ENCODE measurements at regions not wholly inside any gene's neighbourhood (a gene's known extent, or its start where the extent isn't known, plus 50 kb on each side); places are given as distances from the start of the nearest gene placed in this dataset.

GRCh38 chr7:118028226-118028625 is 155.0 kb upstream of the CTTNBP2 start:
- no peaks in the 10 kb centered on the region for H3K9me3 ChIP-seq (ENCODE audit: insufficient read depth, low read length)
- no peaks in the 10 kb centered on the region for H3K27me3 ChIP-seq (ENCODE audit: insufficient read depth, insufficient read length)
- TF ChIP-seq SUZ12 (IDR thresholded peaks at IDR 0.05; ENCODE audit: extremely low read depth, insufficient read depth, insufficient read length) (no peak), YY1 (IDR thresholded peaks at IDR 0.05; ENCODE audit: insufficient read depth, insufficient read length) (no peak), ZNF274 (IDR thresholded peaks at IDR 0.05; ENCODE audit: low read depth, low read length) (no peak)
- no peak overlapping the region for H3K4me3 ChIP-seq (ENCODE audit: insufficient read length, low read depth)
- no peaks in the 10 kb centered on the region for H3K4me1 ChIP-seq (ENCODE audit: insufficient read depth, insufficient read length)
- H3K36me3 ChIP-seq (ENCODE audit: insufficient read depth, insufficient read length, low read length): no peaks in the 10 kb centered on the region
- H3K9ac ChIP-seq (ENCODE audit: insufficient read length, low read depth): no peak overlapping the region
- no peak for DNase-seq (ENCODE audit: low read depth, low spot score)

- no peaks in the 10 kb centered on the region for H3K4me1 ChIP-seq (ENCODE audit: insufficient read depth, insufficient read length)
- H3K36me3 ChIP-seq (ENCODE audit: insufficient read depth, insufficient read length, low read length): no peaks in the 10 kb centered on the region
- no peak for DNase-seq (ENCODE audit: low read depth, low spot score)
- TF ChIP-seq SUZ12 (IDR thresholded peaks at IDR 0.05; ENCODE audit: extremely low read depth, insufficient read depth, insufficient read length): no peak
- no peak for TF ChIP-seq ZNF274 (IDR thresholded peaks at IDR 0.05; ENCODE audit: low read depth, low read length)
- TF ChIP-seq YY1 (IDR thresholded peaks at IDR 0.05; ENCODE audit: insufficient read depth, insufficient read length): no peak
- H3K4me3 ChIP-seq (ENCODE audit: insufficient read length, low read depth): no peak overlapping the region
- no peaks in the 10 kb centered on the region for H3K27me3 ChIP-seq (ENCODE audit: insufficient read depth, insufficient read length)
- no peaks in the 10 kb centered on the region for H3K9me3 ChIP-seq (ENCODE audit: insufficient read depth, low read length)
- H3K9ac ChIP-seq (ENCODE audit: insufficient read length, low read depth): no peak overlapping the region
These were observed 154.0 kb upstream of the LSM8 start for GRCh38 chr7:118029826-118030422.

GRCh38 chr7:118033273-118033672 is 150.7 kb upstream of the LSM8 start:
- Histone ChIP-seq H3K36me3 (ENCODE audit: insufficient read depth, insufficient read length, low read length) (no peaks in the 10 kb centered on the region), H3K9ac (ENCODE audit: insufficient read length, low read depth) (no peak overlapping the region), H3K27me3 (ENCODE audit: insufficient read depth, insufficient read length) (no peaks in the 10 kb centered on the region), H3K9me3 (ENCODE audit: insufficient read depth, low read length) (no peaks in the 10 kb centered on the region), H3K4me1 (ENCODE audit: insufficient read depth, insufficient read length) (no peaks in the 10 kb centered on the region), H3K4me3 (ENCODE audit: insufficient read length, low read depth) (no peak overlapping the region)
- TF ChIP-seq ZNF274 (IDR thresholded peaks at IDR 0.05; ENCODE audit: low read depth, low read length) (no peak), YY1 (IDR thresholded peaks at IDR 0.05; ENCODE audit: insufficient read depth, insufficient read length) (no peak), SUZ12 (IDR thresholded peaks at IDR 0.05; ENCODE audit: extremely low read depth, insufficient read depth, insufficient read length) (no peak)
- DNase-seq (ENCODE audit: low read depth, low spot score): no peak

GRCh38 chr7:118039963-118040489 is 143.9 kb upstream of the LSM8 start:
- no peak for DNase-seq (ENCODE audit: low read depth, low spot score)
- no peaks in the 10 kb centered on the region for H3K27me3 ChIP-seq (ENCODE audit: insufficient read depth, insufficient read length)
- H3K9ac ChIP-seq (ENCODE audit: insufficient read length, low read depth): no peak overlapping the region
- no peaks in the 10 kb centered on the region for H3K9me3 ChIP-seq (ENCODE audit: insufficient read depth, low read length)
- no peak overlapping the region for H3K4me3 ChIP-seq (ENCODE audit: insufficient read length, low read depth)
- no peaks in the 10 kb centered on the region for H3K36me3 ChIP-seq (ENCODE audit: insufficient read depth, insufficient read length, low read length)
- H3K4me1 ChIP-seq (ENCODE audit: insufficient read depth, insufficient read length): no peaks in the 10 kb centered on the region
- TF ChIP-seq YY1 (IDR thresholded peaks at IDR 0.05; ENCODE audit: insufficient read depth, insufficient read length) (no peak), ZNF274 (IDR thresholded peaks at IDR 0.05; ENCODE audit: low read depth, low read length) (no peak), SUZ12 (IDR thresholded peaks at IDR 0.05; ENCODE audit: extremely low read depth, insufficient read depth, insufficient read length) (no peak)

- no peaks in the 10 kb centered on the region for H3K36me3 ChIP-seq (ENCODE audit: insufficient read depth, insufficient read length, low read length)
- no peaks in the 10 kb centered on the region for H3K9me3 ChIP-seq (ENCODE audit: insufficient read depth, low read length)
- no peaks in the 10 kb centered on the region for H3K4me1 ChIP-seq (ENCODE audit: insufficient read depth, insufficient read length)
- no peak overlapping the region for H3K4me3 ChIP-seq (ENCODE audit: insufficient read length, low read depth)
- no peak for TF ChIP-seq SUZ12 (IDR thresholded peaks at IDR 0.05; ENCODE audit: extremely low read depth, insufficient read depth, insufficient read length)
- no peaks in the 10 kb centered on the region for H3K27me3 ChIP-seq (ENCODE audit: insufficient read depth, insufficient read length)
- no peak for DNase-seq (ENCODE audit: low read depth, low spot score)
- no peak overlapping the region for H3K9ac ChIP-seq (ENCODE audit: insufficient read length, low read depth)
These were observed 143.4 kb upstream of the LSM8 start for GRCh38 chr7:118040562-118040961.

- no peaks in the 10 kb centered on the region for H3K4me1 ChIP-seq (ENCODE audit: insufficient read depth, insufficient read length)
- H3K27me3 ChIP-seq (ENCODE audit: insufficient read depth, insufficient read length): no peaks in the 10 kb centered on the region
- no peaks in the 10 kb centered on the region for H3K36me3 ChIP-seq (ENCODE audit: insufficient read depth, insufficient read length, low read length)
- no peak for DNase-seq (ENCODE audit: low read depth, low spot score)
- no peak overlapping the region for H3K9ac ChIP-seq (ENCODE audit: insufficient read length, low read depth)
- no peak overlapping the region for H3K4me3 ChIP-seq (ENCODE audit: insufficient read length, low read depth)
- H3K9me3 ChIP-seq (ENCODE audit: insufficient read depth, low read length): no peaks in the 10 kb centered on the region
- TF ChIP-seq ZNF274 (IDR thresholded peaks at IDR 0.05; ENCODE audit: low read depth, low read length) (no peak), YY1 (IDR thresholded peaks at IDR 0.05; ENCODE audit: insufficient read depth, insufficient read length) (no peak), SUZ12 (IDR thresholded peaks at IDR 0.05; ENCODE audit: extremely low read depth, insufficient read depth, insufficient read length) (no peak)
These were observed 142.6 kb upstream of the LSM8 start for GRCh38 chr7:118041251-118041878.

GRCh38 chr7:118045629-118046028 is 138.3 kb upstream of the LSM8 start:
- no peak overlapping the region for H3K9ac ChIP-seq (ENCODE audit: insufficient read length, low read depth)
- no peaks in the 10 kb centered on the region for H3K9me3 ChIP-seq (ENCODE audit: insufficient read depth, low read length)
- H3K27me3 ChIP-seq (ENCODE audit: insufficient read depth, insufficient read length): no peaks in the 10 kb centered on the region
- no peak overlapping the region for H3K4me3 ChIP-seq (ENCODE audit: insufficient read length, low read depth)
- TF ChIP-seq ZNF274 (IDR thresholded peaks at IDR 0.05; ENCODE audit: low read depth, low read length): no peak
- TF ChIP-seq SUZ12 (IDR thresholded peaks at IDR 0.05; ENCODE audit: extremely low read depth, insufficient read depth, insufficient read length): no peak
- TF ChIP-seq YY1 (IDR thresholded peaks at IDR 0.05; ENCODE audit: insufficient read depth, insufficient read length): no peak
- DNase-seq (ENCODE audit: low read depth, low spot score): no peak
- H3K36me3 ChIP-seq (ENCODE audit: insufficient read depth, insufficient read length, low read length): no peaks in the 10 kb centered on the region
- no peaks in the 10 kb centered on the region for H3K4me1 ChIP-seq (ENCODE audit: insufficient read depth, insufficient read length)
